ENCODE measurements at regions not wholly inside any gene's neighbourhood (a gene's known extent, or its start where the extent isn't known, plus 50 kb on each side); places are given as distances from the start of the nearest gene placed in this dataset.

DNA sequence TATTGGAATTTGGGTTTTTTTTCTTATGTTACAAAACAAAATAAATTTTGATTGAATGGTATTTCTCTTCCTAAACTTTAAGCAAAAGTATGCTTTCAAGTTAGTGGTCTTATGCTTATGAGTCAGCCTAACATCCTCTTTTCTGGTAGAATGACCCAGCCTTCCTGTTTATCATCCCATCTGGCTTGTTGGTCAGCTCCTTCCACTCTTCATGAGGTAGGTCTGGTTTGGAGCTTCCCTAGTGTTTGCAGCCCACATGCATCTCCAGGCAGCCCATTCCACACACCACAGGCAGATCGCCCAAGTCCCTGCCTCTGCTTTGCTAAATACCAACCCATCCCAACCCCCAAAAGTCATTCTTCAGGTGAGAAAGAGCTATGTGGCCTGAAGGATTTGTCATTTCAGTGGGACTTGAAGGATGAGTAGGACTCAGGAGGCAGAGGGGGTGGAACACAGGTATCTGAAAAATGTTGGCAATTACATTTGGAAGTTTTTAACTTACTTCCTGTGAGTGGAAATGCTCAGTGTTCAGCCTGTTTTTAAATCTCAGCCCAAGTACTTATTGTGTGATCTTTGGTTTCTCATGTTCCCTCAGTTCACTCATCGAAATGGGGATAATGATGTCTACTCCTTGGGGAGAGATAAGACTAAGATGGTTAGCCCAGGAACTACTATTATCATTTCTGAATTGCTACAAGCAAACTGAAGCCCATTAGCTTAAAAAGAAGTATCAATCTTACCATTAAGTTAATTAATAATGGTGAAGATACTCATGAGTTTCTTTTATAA is 294.0 kb downstream of the ADGB start:
- intact Hi-C loops (cut with micrococcal nuclease; ENCODE audit: unreplicated experiment), result no loop called here

More for the DNA sequence above, 294.0 kb downstream of the ADGB start:
- ChIA-PET CTCF (ENCODE audit: low intra/inter-chr PET ratio, low total read pairs) (no interaction called here), POLR2A (no interaction called here)
- Histone ChIP-seq H3K9me3 (ENCODE audit: low read length) (no peaks in the 10 kb centered on the region), H3K27ac (ENCODE audit: extremely low read length, insufficient read depth, low read length) (no peak overlapping the region), H3K4me1 (ENCODE audit: insufficient read depth, low read length) (peaks cover 2% of the 10 kb centered on the region; the same call in 1 of the 2 replicates), H3K36me3 (replicated peaks in 1 of 2; ENCODE audit: control insufficient read depth in 1 of 2, insufficient read depth in 2 of 2, low read length in 2 of 2) (no peaks in the 10 kb centered on the region), H2AFZ (ENCODE audit: low read length) (no peak overlapping the region), H3K9ac (ENCODE audit: insufficient read depth, low read depth, low read length) (no peak overlapping the region), H3K4me3 (replicated peaks in 1 of 3; ENCODE audit: insufficient read depth in 1 of 3, low read depth in 2 of 3, low read length in 3 of 3) (no peak overlapping the region), H3K27me3 (ENCODE audit: control insufficient read depth in 1 of 2, insufficient read depth in 2 of 2, low read length in 2 of 2) (no peaks in the 10 kb centered on the region; a peak in 1 of 5 replicates), H3K79me2 (ENCODE audit: insufficient read depth, low read length) (no peaks in the 10 kb centered on the region), H3K4me2 (ENCODE audit: low read depth, low read length) (no peak overlapping the region), H4K20me1 (ENCODE audit: insufficient read depth, low read length) (no peaks in the 10 kb centered on the region)
- in situ Hi-C loops (cut with HindIII; ENCODE audit: extremely low pct_ligation_motif_present, low pct_unique_long_range_greater_than_20kb), result no loop called here
- BruUV-seq (replicated peaks), result no TSS peak
- FAIRE-seq, result no peak
- no peak for TF ChIP-seq ZNF737 (CRISPR knock-in tag; IDR thresholded peaks at IDR 0.05; ENCODE audit: borderline replicate concordance)
- no peak for TF ChIP-seq HOXA9 (CRISPR knock-in tag; IDR thresholded peaks at IDR 0.05; ENCODE audit: borderline replicate concordance)
- TF ChIP-seq, protein P1, sequence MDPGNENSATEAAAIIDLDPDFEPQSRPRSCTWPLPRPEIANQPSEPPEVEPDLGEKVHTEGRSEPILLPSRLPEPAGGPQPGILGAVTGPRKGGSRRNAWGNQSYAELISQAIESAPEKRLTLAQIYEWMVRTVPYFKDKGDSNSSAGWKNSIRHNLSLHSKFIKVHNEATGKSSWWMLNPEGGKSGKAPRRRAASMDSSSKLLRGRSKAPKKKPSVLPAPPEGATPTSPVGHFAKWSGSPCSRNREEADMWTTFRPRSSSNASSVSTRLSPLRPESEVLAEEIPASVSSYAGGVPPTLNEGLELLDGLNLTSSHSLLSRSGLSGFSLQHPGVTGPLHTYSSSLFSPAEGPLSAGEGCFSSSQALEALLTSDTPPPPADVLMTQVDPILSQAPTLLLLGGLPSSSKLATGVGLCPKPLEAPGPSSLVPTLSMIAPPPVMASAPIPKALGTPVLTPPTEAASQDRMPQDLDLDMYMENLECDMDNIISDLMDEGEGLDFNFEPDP (CRISPR knock-in tag; conservative IDR thresholded peaks at IDR 0.05), result no peak
- TF ChIP-seq SMAD3 (CRISPR knock-in tag; IDR thresholded peaks at IDR 0.05), result no peak
- TF ChIP-seq ZNF777 (CRISPR knock-in tag; IDR thresholded peaks at IDR 0.05), result no peak
- no peak for TF ChIP-seq HIVEP1 (CRISPR knock-in tag; IDR thresholded peaks at IDR 0.05)
- TF ChIP-seq ZNF709 (CRISPR knock-in tag; IDR thresholded peaks at IDR 0.05), result no peak
- TF ChIP-seq, protein P2, sequence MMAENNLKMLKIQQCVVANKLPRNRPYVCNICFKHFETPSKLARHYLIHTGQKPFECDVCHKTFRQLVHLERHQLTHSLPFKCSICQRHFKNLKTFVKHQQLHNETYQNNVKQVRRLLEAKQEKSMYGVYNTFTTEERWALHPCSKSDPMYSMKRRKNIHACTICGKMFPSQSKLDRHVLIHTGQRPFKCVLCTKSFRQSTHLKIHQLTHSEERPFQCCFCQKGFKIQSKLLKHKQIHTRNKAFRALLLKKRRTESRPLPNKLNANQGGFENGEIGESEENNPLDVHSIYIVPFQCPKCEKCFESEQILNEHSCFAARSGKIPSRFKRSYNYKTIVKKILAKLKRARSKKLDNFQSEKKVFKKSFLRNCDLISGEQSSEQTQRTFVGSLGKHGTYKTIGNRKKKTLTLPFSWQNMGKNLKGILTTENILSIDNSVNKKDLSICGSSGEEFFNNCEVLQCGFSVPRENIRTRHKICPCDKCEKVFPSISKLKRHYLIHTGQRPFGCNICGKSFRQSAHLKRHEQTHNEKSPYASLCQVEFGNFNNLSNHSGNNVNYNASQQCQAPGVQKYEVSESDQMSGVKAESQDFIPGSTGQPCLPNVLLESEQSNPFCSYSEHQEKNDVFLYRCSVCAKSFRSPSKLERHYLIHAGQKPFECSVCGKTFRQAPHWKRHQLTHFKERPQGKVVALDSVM (CRISPR knock-in tag; IDR thresholded peaks at IDR 0.05), result no peak
- no peak for TF ChIP-seq HNRNPK (IDR thresholded peaks at IDR 0.05; ENCODE audit: low read depth, low read length, poor library complexity, severe bottlenecking)
- TF ChIP-seq, protein P3, sequence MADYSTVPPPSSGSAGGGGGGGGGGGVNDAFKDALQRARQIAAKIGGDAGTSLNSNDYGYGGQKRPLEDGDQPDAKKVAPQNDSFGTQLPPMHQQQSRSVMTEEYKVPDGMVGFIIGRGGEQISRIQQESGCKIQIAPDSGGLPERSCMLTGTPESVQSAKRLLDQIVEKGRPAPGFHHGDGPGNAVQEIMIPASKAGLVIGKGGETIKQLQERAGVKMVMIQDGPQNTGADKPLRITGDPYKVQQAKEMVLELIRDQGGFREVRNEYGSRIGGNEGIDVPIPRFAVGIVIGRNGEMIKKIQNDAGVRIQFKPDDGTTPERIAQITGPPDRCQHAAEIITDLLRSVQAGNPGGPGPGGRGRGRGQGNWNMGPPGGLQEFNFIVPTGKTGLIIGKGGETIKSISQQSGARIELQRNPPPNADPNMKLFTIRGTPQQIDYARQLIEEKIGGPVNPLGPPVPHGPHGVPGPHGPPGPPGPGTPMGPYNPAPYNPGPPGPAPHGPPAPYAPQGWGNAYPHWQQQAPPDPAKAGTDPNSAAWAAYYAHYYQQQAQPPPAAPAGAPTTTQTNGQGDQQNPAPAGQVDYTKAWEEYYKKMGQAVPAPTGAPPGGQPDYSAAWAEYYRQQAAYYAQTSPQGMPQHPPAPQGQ (CRISPR knock-in tag; IDR thresholded peaks at IDR 0.05; ENCODE audit: borderline replicate concordance), result no peak
- WGBS (ENCODE audit: low lambda C conversion rate), result 21% methylated on average over 2 of the region's 2 CpGs
- no peak for DNase-seq (ENCODE audit: low spot score)
- ATAC-seq, result no peak
